Spleen (tissue), 11 donors: ENCODE measurements at regions not wholly inside any gene's neighbourhood (a gene's known extent, or its start where the extent isn't known, plus 50 kb on each side); places are given as distances from the start of the nearest gene placed in this dataset.

Source experiments
- DNase-seq: peaks from one replicate; pipeline ENCODE4 v3.0.0-alpha.2; 2020
- H3K27ac ChIP-seq, 8 donors: fragments of 200-600 bp; sonication (generic) in 7 of 8; 1 replicate in 4 of 8; 2 replicates in 4 of 8; pipeline versions ENCODE4 v1.5.0 to v1.8.0; 2016 to 2021; ENCODE audit warnings: inconsistent platforms in 4 of 8, mild to moderate bottlenecking in 4 of 8, moderate library complexity in 1 of 8
- H3K27me3 ChIP-seq, 7 donors: fragments of 200-600 bp; sonication (generic) in 6 of 7; replicated peaks in 1 of 7; 1 replicate in 4 of 7; 2 replicates in 3 of 7; pipeline versions ENCODE4 v1.5.0 to v1.8.0; 2016 to 2021; ENCODE audit warnings: inconsistent platforms in 3 of 7, mild to moderate bottlenecking in 1 of 7
- H3K36me3 ChIP-seq, 6 donors: fragments of 200-600 bp; sonication (generic) in 5 of 6; 1 replicate in 4 of 6; 2 replicates in 2 of 6; pipeline versions ENCODE4 v1.5.0 to v1.8.0; 2016 to 2021; ENCODE audit warnings: inconsistent platforms in 2 of 6
- H3K4me1 ChIP-seq, 6 donors: fragments of 200-600 bp; sonication (generic) in 5 of 6; 1 replicate in 3 of 6; 2 replicates in 3 of 6; pipeline versions ENCODE4 v1.5.0 to v1.8.0; 2016 to 2021; ENCODE audit warnings: inconsistent platforms in 3 of 6
- H3K4me3 ChIP-seq, 8 donors: fragments of 200-600 bp; sonication (generic) in 7 of 8; 1 replicate in 4 of 8; 2 replicates in 4 of 8; pipeline versions ENCODE4 v1.5.0 to v1.8.0; 2016 to 2021; ENCODE audit warnings: inconsistent platforms in 4 of 8, mild to moderate bottlenecking in 4 of 8, moderate library complexity in 2 of 8
- H3K9me3 ChIP-seq, 8 donors: fragments of 200-600 bp; sonication (generic) in 7 of 8; 1 replicate in 4 of 8; 2 replicates in 4 of 8; pipeline versions ENCODE4 v1.5.0 to v1.8.0; 2016 to 2021; ENCODE audit warnings: inconsistent platforms in 4 of 8
- CTCF ChIP-seq, 11 experiments: fragments of 200-600 bp in 7 of 11; fragments of 450-650 bp in 4 of 11; sonication (generic) in 4 of 11; IDR thresholded peaks in 8 of 11; conservative IDR thresholded peaks in 3 of 11; 1 replicate in 7 of 11; 2 replicates in 4 of 11; pipeline versions ENCODE4 v1.4.0 to v1.8.0; 2016 to 2021; ENCODE audit warnings: antibody characterized with exemption in 11 of 11, inconsistent platforms in 4 of 11, mild to moderate bottlenecking in 1 of 11
- POLR2A ChIP-seq, 3 donors: fragments of 450-650 bp; IDR thresholded peaks; one replicate each; pipeline ENCODE4 v1.5.1; 2017; ENCODE audit warnings: antibody characterized with exemption in 3 of 3, mild to moderate bottlenecking in 1 of 3
- POLR2AphosphoS5 ChIP-seq, 3 donors: sonication (generic); formaldehyde crosslinking; IDR thresholded peaks; one replicate each; pipeline ENCODE4 v1.5.1; 2017; ENCODE audit warnings: antibody characterized with exemption in 3 of 3
- WGBS, 5 donors: extraction: QIAGEN DNeasy Blood & Tissue Kit in 3 of 5; methylation state at CpG; one replicate each; pipeline versions ENCODE4 v1.1.5 to v1.1.7; 2013 to 2018; 5-methylcytosine and 5-hydroxymethylcytosine counted together
- intact Hi-C: fragments of 100-400 bp; cut with DNase I; formaldehyde crosslinking; loops from one replicate; pipeline ENCODE4 v1.15.0; 2023; ENCODE audit warnings: low total_unique reads
- donor health status: healthy with polysubstance abuse.
- donor health status: DM: no; HTN: no; CAD: no; lungs with moderate emphysema.
- donor health status: DM: no; HTN: no; CAD: no.
- donor health status: Bipolar disorder and iron deficiency.
- donor health status: healthy.
- donor health status: DM: no; HTN: no; CAD: no.
- donor health status: DM: yes; HTN: yes; CAD: no.

- no peak for DNase-seq
- Histone ChIP-seq H3K36me3 (no peaks in the 10 kb centered on the region), H3K9me3 (peaks cover 2 to 44% (median 35%) of the 10 kb centered on the region in 8 donors), H3K4me3 (no peak overlapping the region), H3K4me1 (no peaks in the 10 kb centered on the region), H3K27ac (no peak overlapping the region), H3K27me3 (no peaks in the 10 kb centered on the region)
- TF ChIP-seq CTCF (IDR thresholded peaks at IDR 0.05 in 8 of 11, conservative IDR thresholded peaks at IDR 0.05 in 3 of 11) (no peak), POLR2A (IDR thresholded peaks at IDR 0.05) (no peak), POLR2AphosphoS5 (IDR thresholded peaks at IDR 0.05) (no peak)
- intact Hi-C loops = no loop called here
- WGBS, 5 donors = 76 to 90% (median 87%) methylated on average over 3 of the region's 3 CpGs
These were observed 189.1 kb upstream of the ZMIZ1 start for GRCh38 chr10:78879621-78880020.

- no peak for TF ChIP-seq CTCF (IDR thresholded peaks at IDR 0.05 in 8 of 11, conservative IDR thresholded peaks at IDR 0.05 in 3 of 11)
These were observed 182.6 kb upstream of the ZMIZ1 start for GRCh38 chr10:78886129-78886528.

GRCh38 chr10:78889536-78890063 lies 179.2 kb upstream of the ZMIZ1 start:
- H3K27me3 ChIP-seq = peaks cover 0 to 4% (median 0%) of the 10 kb centered on the region in 7 donors
- H3K27ac ChIP-seq = no peak overlapping the region
- no peaks in the 10 kb centered on the region for H3K36me3 ChIP-seq
- intact Hi-C loops = no loop called here
- no peak for DNase-seq
- TF ChIP-seq POLR2A (IDR thresholded peaks at IDR 0.05) (no peak), POLR2AphosphoS5 (IDR thresholded peaks at IDR 0.05) (no peak), CTCF (IDR thresholded peaks at IDR 0.05 in 8 of 11, conservative IDR thresholded peaks at IDR 0.05 in 3 of 11) (no peak)
- no peak overlapping the region for H3K4me3 ChIP-seq
- 86 to 94% (median 90%) methylated on average over 7 of the region's 7 CpGs for WGBS, 5 donors
- H3K9me3 ChIP-seq = peaks cover 0 to 23% (median 20%) of the 10 kb centered on the region in 8 donors
- peaks cover 0 to 12% (median 0%) of the 10 kb centered on the region in 6 donors for H3K4me1 ChIP-seq

More at GRCh38 chr10:78886129-78886528, 182.6 kb upstream of the ZMIZ1 start:
- no peak overlapping the region for H3K4me3 ChIP-seq
- no peak overlapping the region for H3K27ac ChIP-seq
- no peak for DNase-seq
- intact Hi-C loops = no loop called here
- peaks cover 0 to 33% (median 24%) of the 10 kb centered on the region in 8 donors for H3K9me3 ChIP-seq
- H3K36me3 ChIP-seq = no peaks in the 10 kb centered on the region
- peaks cover 0 to 4% (median 0%) of the 10 kb centered on the region in 7 donors for H3K27me3 ChIP-seq
- H3K4me1 ChIP-seq = no peaks in the 10 kb centered on the region

- H3K4me1 ChIP-seq = peaks cover 0 to 12% (median 0%) of the 10 kb centered on the region in 6 donors
- H3K27ac ChIP-seq = no peak overlapping the region
- no peaks in the 10 kb centered on the region for H3K36me3 ChIP-seq
- no peak for DNase-seq
- 71 to 84% (median 76%) methylated on average over 3 of the region's 3 CpGs for WGBS, 5 donors
- H3K9me3 ChIP-seq = peaks cover 0 to 14% (median 11%) of the 10 kb centered on the region in 8 donors
- no peak overlapping the region for H3K4me3 ChIP-seq
- intact Hi-C loops = no loop called here
- peaks cover 0 to 4% (median 0%) of the 10 kb centered on the region in 7 donors for H3K27me3 ChIP-seq
- no peak for TF ChIP-seq CTCF (IDR thresholded peaks at IDR 0.05 in 8 of 11, conservative IDR thresholded peaks at IDR 0.05 in 3 of 11)
These were observed 178.3 kb upstream of the ZMIZ1 start for GRCh38 chr10:78890506-78890905.
